HUDEP-2 (cell line): ENCODE measurements at regions not wholly inside any gene's neighbourhood (a gene's known extent, or its start where the extent isn't known, plus 50 kb on each side); places are given as distances from the start of the nearest gene placed in this dataset.
"Not testable (repeated sequence)": the region's sequence is repeated elsewhere in the genome, so short reads cannot be mapped to it uniquely, and the experiment has no call there.

Experiments used
- DNase-seq, 76 experiments: peaks; one replicate each; lab custom pipeline; 2025; ENCODE audit not compliant: unreplicated experiment in 76 of 76; lab: John Stamatoyannopoulos, UW

- no peak for DNase-seq
These were observed 361.4 kb upstream of the POU5F2 start for GRCh38 chr5:94102849-94103248.

- DNase-seq = not testable (repeated sequence)
These were observed 356.0 kb upstream of the POU5F2 start for GRCh38 chr5:94097384-94097783.

- DNase-seq = peak in 73 of 76 experiments; percentile 3 to 92 (median 58)
These were observed 353.5 kb upstream of the POU5F2 start for GRCh38 chr5:94094793-94095441.

- no peak for DNase-seq
These were observed 351.9 kb upstream of the POU5F2 start for GRCh38 chr5:94093300-94093699.

- peak in 12 of 76 experiments; percentile 0 to 16 (median 4) for DNase-seq
These were observed 345.2 kb upstream of the POU5F2 start for GRCh38 chr5:94086635-94087034.

- no peak for DNase-seq
These were observed 344.8 kb upstream of the POU5F2 start for GRCh38 chr5:94086194-94086593.

GRCh38 chr5:94082405-94082804 is 341.0 kb upstream of the POU5F2 start:
- DNase-seq = no peak

GRCh38 chr5:94081088-94081487 is 339.7 kb upstream of the POU5F2 start:
- DNase-seq = no peak

- no peak for DNase-seq
These were observed 339.0 kb upstream of the POU5F2 start for GRCh38 chr5:94080390-94080789.

- DNase-seq = no peak
These were observed 330.7 kb upstream of the POU5F2 start for GRCh38 chr5:94072116-94072515.

GRCh38 chr5:94066437-94067207 is 325.2 kb upstream of the POU5F2 start:
- DNase-seq = no peak

GRCh38 chr5:94064025-94064424 is 322.6 kb upstream of the POU5F2 start:
- DNase-seq = no peak

- no peak for DNase-seq
These were observed 316.3 kb upstream of the POU5F2 start for GRCh38 chr5:94057655-94058054.

GRCh38 chr5:94057217-94057616 is 315.8 kb upstream of the POU5F2 start:
- no peak for DNase-seq

GRCh38 chr5:94049307-94049922 is 308.0 kb upstream of the POU5F2 start:
- not testable (repeated sequence) for DNase-seq

GRCh38 chr5:94045839-94046782 is 304.7 kb upstream of the POU5F2 start:
- DNase-seq = no peak

- DNase-seq = no peak
These were observed 301.9 kb upstream of the POU5F2 start for GRCh38 chr5:94043311-94043710.

GRCh38 chr5:94040591-94041148 is 299.3 kb upstream of the POU5F2 start:
- peak in 1 of 76 experiments; percentile 23 for DNase-seq

- DNase-seq = no peak
These were observed 297.7 kb upstream of the POU5F2 start for GRCh38 chr5:94039101-94039500.

GRCh38 chr5:94031631-94032030 is 290.2 kb upstream of the POU5F2 start:
- no peak for DNase-seq
